Cardiac muscle cell (in vitro differentiated cells and primary cell): ENCODE measurements at regions not wholly inside any gene's neighbourhood (a gene's known extent, or its start where the extent isn't known, plus 50 kb on each side); places are given as distances from the start of the nearest gene placed in this dataset.

ENCODE experiments used
- DNase-seq, 2 donors: peaks; one replicate each; pipeline versions ENCODE4 v3.0.0 to v3.0.0-alpha.2; 2010 to 2017; ENCODE audit warnings: low read depth in 1 of 2, low spot score in 1 of 2
- H3K27ac ChIP-seq: fragments of 200-600 bp; sonication (generic); 2 replicates; pipeline ENCODE4 v1.5.1; 2016
- H3K27me3 ChIP-seq: fragments of 200-600 bp; sonication (generic); 2 replicates; pipeline ENCODE4 v1.6.0; 2016; ENCODE audit warnings: control low read depth
- H3K36me3 ChIP-seq: fragments of 200-600 bp; sonication (generic); 2 replicates; pipeline ENCODE4 v1.5.1; 2016; ENCODE audit warnings: control low read depth
- H3K4me1 ChIP-seq: fragments of 200-600 bp; sonication (generic); 2 replicates; pipeline ENCODE4 v1.8.1; 2017; ENCODE audit warnings: low read depth, mild to moderate bottlenecking, mixed run types
- H3K4me3 ChIP-seq: fragments of 200-600 bp; sonication (generic); 2 replicates; pipeline ENCODE4 v1.5.1; 2016; ENCODE audit warnings: mild to moderate bottlenecking
- H3K9me3 ChIP-seq: fragments of 200-600 bp; sonication (generic); 2 replicates; pipeline ENCODE4 v1.5.1; 2017; ENCODE audit warnings: low read depth, mild to moderate bottlenecking, control low read depth
- CTCF ChIP-seq: IDR thresholded peaks from 2 replicates; pipeline ENCODE4 v1.5.1; 2012; ENCODE audit warnings: low read depth, mild to moderate bottlenecking, low read length

GRCh38 chr2:128607911-128608506 lies 289.3 kb upstream of the HS6ST1 start:
- H3K36me3 ChIP-seq: no peaks in the 10 kb centered on the region
- no peak for TF ChIP-seq CTCF
- H3K27ac ChIP-seq: no peak overlapping the region
- H3K27me3 ChIP-seq: peaks cover 57% of the 10 kb centered on the region
- H3K4me1 ChIP-seq: no peaks in the 10 kb centered on the region
- no peak overlapping the region for H3K4me3 ChIP-seq
- DNase-seq: no peak
- no peaks in the 10 kb centered on the region for H3K9me3 ChIP-seq

DNA sequence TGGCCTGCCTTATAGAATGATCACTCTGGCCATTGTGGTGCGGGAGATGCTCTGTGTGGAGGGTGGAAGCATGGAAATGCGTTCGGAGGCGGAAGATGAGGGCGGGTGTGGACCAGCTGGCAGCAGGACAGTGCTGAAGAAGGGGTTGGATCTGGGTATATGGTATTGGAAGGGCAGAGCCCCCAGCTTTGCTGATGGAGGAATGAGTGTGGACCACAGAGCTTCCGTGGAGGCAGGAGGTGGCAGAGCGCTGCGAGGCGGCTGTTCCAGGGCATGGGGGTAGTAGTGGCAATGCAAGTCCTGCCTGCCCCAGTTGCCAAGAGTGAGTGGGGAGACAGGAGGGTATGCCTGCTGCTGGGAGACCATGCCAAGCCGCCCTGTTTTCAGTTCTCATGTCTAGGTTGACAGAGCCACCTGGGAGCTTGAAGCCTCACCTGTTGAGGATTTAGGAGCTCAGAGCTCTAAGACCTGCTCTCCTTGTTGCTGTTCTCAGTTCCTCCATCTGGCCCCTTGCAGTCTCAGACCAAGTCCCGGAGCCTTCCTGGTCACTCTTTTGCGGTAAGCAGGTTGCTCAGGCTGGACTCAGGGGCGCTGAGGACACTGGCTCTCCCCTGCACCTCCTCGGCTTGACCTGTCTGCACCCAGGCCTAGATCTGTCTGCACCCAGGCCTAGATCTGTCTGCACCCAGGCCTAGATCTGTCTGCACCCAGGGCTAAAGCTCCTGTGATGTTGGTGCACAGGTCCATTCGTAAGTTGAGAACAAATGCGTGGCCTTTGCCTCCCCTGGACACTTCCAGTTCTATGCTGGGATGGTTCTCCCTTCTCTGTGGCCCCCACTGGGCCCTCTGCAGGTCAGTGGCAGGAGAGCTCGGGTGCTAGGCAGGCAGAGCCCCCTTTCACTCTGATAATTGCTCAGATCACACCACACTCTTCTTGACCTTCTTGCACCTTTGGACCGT lies 290.5 kb upstream of the HS6ST1 start:
- DNase-seq: no peak
- Histone ChIP-seq H3K4me1 (no peaks in the 10 kb centered on the region), H3K36me3 (no peaks in the 10 kb centered on the region), H3K27me3 (peaks cover 45% of the 10 kb centered on the region), H3K9me3 (no peaks in the 10 kb centered on the region), H3K27ac (no peak overlapping the region), H3K4me3 (no peak overlapping the region)
- TF ChIP-seq CTCF: no peak

GRCh38 chr2:128610496-128610895 lies 291.8 kb upstream of the HS6ST1 start:
- Histone ChIP-seq H3K27ac (no peak overlapping the region), H3K4me3 (no peak overlapping the region), H3K4me1 (no peaks in the 10 kb centered on the region), H3K9me3 (no peaks in the 10 kb centered on the region), H3K27me3 (peaks cover 40% of the 10 kb centered on the region), H3K36me3 (no peaks in the 10 kb centered on the region)
- DNase-seq: no peak
- TF ChIP-seq CTCF: no peak

- H3K36me3 ChIP-seq: no peaks in the 10 kb centered on the region
- H3K27me3 ChIP-seq: peaks cover 33% of the 10 kb centered on the region
- DNase-seq: no peak
- no peak overlapping the region for H3K27ac ChIP-seq
- no peak for TF ChIP-seq CTCF
- H3K9me3 ChIP-seq: no peaks in the 10 kb centered on the region
- no peak overlapping the region for H3K4me3 ChIP-seq
- H3K4me1 ChIP-seq: no peaks in the 10 kb centered on the region
Observed at GRCh38 chr2:128611421-128612320, 293.0 kb upstream of the HS6ST1 start.

DNA sequence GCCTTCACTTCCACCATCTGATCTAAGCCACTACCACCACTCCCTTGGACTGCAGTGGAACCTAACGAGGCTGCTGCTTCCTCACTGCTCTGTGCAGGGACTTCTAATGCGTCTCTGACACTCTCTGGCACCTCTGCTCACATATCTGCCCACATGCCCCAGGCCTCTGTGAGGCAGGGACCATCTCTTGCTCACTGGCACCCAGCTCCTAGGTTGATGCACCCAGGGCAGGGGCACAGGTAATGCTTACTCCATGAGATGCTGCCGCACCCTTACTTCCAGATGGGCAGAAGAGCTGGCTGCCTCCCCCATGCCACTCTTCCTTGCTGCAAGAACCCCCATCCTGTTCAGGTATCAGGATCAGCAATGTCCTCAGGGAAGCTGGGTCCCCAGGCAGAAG lies 294.0 kb upstream of the HS6ST1 start:
- no peak overlapping the region for H3K27ac ChIP-seq
- no peak for DNase-seq

More for the DNA sequence above, 294.0 kb upstream of the HS6ST1 start:
- no peak for TF ChIP-seq CTCF
- no peaks in the 10 kb centered on the region for H3K36me3 ChIP-seq
- no peak overlapping the region for H3K4me3 ChIP-seq
- H3K4me1 ChIP-seq: no peaks in the 10 kb centered on the region
- peaks cover 23% of the 10 kb centered on the region for H3K27me3 ChIP-seq
- no peaks in the 10 kb centered on the region for H3K9me3 ChIP-seq
